GM10266 (cell line): ENCODE measurements at regions not wholly inside any gene's neighbourhood (a gene's known extent, or its start where the extent isn't known, plus 50 kb on each side); places are given as distances from the start of the nearest gene placed in this dataset.

Experiments
- DNase-seq: peaks from one replicate; pipeline ENCODE4 v3.0.0; 2012; ENCODE audit errors: extremely low spot score
- TF ChIP-seq, protein P1 (sequence below): IDR thresholded peaks from 2 replicates; pipeline ENCODE4 v1.5.1; 2012; ENCODE audit warnings: mild to moderate bottlenecking, low read depth; ENCODE audit not compliant: control insufficient read depth, insufficient read depth; ENCODE audit errors: missing control alignments

DNA sequence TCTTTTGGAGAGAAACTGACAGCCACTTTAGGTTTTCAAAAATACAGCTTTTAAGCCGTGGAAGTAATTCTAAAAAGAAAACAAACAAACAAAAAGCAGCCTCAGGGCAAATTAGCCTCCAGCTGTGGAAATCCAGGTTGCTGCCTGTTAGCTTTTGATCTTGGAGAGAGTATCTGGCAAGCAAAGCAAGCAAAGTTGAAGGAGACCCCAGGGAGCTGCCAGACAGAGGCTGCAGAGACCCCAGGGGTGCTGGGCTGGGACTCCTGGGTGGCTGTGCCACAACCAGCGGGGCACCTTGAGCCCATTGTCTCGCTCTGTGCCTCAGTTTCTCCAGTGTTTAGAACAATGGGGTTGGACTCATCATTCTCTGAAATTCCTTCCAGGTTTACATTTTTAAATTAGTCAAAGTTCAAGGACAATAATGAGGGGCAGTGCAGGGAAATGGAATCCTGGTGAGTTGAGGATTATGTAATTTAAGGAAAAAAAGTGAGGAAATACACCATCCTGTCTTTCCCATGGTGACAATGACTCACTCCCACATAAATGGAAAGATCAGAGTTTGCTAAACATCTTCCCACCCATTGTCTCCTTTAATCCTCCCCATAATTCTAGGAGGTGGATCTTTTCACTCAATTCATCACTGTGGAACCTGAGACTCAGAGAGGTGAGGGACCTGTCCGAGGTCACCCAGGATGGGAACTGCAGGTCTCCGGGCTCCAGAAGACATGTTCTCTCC is 480.5 kb downstream of the MATN1 start:
- no peak for DNase-seq
- TF ChIP-seq, protein P1, sequence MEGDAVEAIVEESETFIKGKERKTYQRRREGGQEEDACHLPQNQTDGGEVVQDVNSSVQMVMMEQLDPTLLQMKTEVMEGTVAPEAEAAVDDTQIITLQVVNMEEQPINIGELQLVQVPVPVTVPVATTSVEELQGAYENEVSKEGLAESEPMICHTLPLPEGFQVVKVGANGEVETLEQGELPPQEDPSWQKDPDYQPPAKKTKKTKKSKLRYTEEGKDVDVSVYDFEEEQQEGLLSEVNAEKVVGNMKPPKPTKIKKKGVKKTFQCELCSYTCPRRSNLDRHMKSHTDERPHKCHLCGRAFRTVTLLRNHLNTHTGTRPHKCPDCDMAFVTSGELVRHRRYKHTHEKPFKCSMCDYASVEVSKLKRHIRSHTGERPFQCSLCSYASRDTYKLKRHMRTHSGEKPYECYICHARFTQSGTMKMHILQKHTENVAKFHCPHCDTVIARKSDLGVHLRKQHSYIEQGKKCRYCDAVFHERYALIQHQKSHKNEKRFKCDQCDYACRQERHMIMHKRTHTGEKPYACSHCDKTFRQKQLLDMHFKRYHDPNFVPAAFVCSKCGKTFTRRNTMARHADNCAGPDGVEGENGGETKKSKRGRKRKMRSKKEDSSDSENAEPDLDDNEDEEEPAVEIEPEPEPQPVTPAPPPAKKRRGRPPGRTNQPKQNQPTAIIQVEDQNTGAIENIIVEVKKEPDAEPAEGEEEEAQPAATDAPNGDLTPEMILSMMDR: no peak

GRCh38 chr1:30242168-30242567 is 481.2 kb downstream of the MATN1 start:
- no peak for DNase-seq
- TF ChIP-seq, protein P1: no peak

- TF ChIP-seq, protein P1: no peak
- DNase-seq: no peak
Observed at GRCh38 chr1:30241681-30242080, 481.7 kb downstream of the MATN1 start.

- no peak for DNase-seq
- TF ChIP-seq, protein P1: no peak
Observed at GRCh38 chr1:30234091-30234490, 489.3 kb downstream of the MATN1 start.

DNA sequence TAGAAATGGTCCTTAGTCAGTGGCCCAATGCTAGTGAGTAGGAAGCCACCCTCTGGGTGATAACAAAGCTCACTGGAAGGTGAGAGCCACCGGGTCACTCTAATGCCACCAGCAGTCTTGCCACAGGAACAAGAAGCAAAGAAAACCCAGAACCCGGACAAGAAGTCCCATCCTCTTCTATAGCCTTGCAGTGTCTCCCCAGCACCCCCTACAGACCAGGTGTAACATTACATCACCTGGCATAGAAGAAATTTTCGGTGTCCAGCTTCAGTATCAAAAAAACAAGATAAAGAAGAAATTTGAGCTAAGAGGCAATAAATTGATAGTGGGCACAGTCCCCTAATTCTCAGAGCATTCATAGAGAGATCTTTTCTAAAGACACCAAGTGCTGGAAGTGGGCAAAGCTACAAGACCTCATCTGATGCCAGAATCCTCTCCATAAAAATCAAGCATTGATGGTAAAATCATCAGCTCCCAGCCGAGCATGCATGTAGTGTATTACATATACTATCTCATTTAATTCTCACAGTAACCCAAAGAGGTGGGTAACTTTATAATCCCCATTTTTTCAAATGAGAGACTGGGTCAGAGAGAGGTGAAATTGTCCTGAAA is 491.0 kb downstream of the MATN1 start:
- peak; percentile 38 for DNase-seq
- TF ChIP-seq, protein P1: peak; percentile 57

GRCh38 chr1:30229960-30230359 is 493.4 kb downstream of the MATN1 start:
- no peak for DNase-seq

More at GRCh38 chr1:30229960-30230359, 493.4 kb downstream of the MATN1 start:
- TF ChIP-seq, protein P1: no peak
